Head of caudate nucleus (tissue), 42 donors: ENCODE measurements at regions not wholly inside any gene's neighbourhood (a gene's known extent, or its start where the extent isn't known, plus 50 kb on each side); places are given as distances from the start of the nearest gene placed in this dataset.
"Not testable (repeated sequence)": the region's sequence is repeated elsewhere in the genome, so short reads cannot be mapped to it uniquely, and the experiment has no call there.

Experiments
- DNase-seq, 42 donors: peaks; one replicate each; pipeline versions ENCODE4 v3.0.0 to v3.0.0-alpha.2; 2020 to 2021; ENCODE audit warnings: mixed read lengths in 7 of 42
- intact Hi-C: fragments of 100-400 bp; cut with DNase I; formaldehyde crosslinking; loops from one replicate; pipeline ENCODE4 v1.15.0; 2022

DNA sequence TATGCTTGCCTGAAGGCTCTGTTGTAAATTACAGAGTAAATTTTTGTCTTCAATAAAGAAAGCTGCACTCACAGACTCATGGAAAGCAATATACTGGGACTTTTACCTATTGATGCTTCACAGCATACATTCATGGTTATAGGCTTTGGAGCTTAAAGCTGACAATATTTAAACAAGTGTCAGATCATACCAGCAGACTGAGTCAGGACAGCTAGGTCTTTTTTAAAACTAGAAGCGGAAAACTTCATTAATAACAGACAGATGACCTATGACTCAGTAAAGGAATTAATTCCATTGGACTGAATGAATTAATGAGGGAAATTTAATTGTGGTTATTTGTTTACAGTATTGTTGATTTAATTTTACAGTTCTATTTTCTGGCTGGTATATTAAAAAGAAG, 165.8 kb upstream of the DGKB start:
- DNase-seq: no peak
- intact Hi-C loops: no loop called here

- intact Hi-C loops: no loop called here
- DNase-seq: no peak
Observed at GRCh38 chr7:15057272-15057671, 154.7 kb upstream of the DGKB start.

GRCh38 chr7:15054304-15054703, 151.8 kb upstream of the DGKB start:
- DNase-seq, intact Hi-C loops: not testable (repeated sequence)

- intact Hi-C loops: no loop called here
- DNase-seq: no peak
Observed at GRCh38 chr7:15049157-15049556, 146.6 kb upstream of the DGKB start.

GRCh38 chr7:15046861-15047260, 144.3 kb upstream of the DGKB start:
- DNase-seq: peak in 24 of 42 donors; percentile 3 to 69 (median 21)
- intact Hi-C loops: no loop called here

DNA sequence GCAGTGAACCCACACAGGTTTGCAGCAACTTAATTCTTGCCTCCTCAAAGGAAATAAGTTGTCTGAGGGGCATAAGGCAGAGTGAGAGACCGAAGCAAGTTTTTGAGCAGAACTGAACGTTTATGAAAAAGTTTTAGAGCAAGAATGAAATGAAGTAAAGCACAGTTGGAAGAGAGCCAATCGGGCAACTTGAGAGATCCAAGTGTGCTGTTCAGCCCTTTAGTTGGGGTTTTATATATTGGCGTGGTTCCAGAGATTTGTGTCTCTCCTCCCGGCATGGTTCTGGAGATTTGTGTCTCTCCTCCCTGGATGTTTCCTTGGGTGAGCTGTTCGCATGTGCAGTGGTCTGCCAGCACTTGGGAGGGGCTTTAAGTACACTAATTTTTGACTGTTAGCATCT, 141.4 kb upstream of the DGKB start:
- intact Hi-C loops: no loop called here
- DNase-seq: no peak

- intact Hi-C loops: no loop called here
- DNase-seq: no peak
Observed at GRCh38 chr7:15042285-15043065, 139.9 kb upstream of the DGKB start.

GRCh38 chr7:15041226-15041625, 138.7 kb upstream of the DGKB start:
- DNase-seq: no peak
- intact Hi-C loops: no loop called here

DNA sequence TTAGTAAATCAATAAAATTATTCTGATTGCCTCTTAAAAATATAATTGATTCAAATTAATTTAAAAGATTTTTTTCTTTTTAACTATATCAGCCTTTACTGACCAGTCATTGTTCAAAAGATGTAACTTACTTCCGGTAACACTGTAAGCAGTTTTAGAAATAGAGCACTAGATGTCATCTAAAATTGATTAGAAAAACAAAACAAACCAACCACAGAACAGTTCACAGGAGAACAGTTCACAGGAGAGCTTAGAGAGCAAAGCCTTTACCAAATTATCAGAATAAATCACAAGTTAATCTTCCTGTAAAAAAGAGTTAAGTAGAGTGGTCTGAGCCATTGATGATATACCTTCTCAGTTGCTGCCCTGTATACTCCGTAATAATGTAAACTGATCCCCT, 133.3 kb upstream of the DGKB start:
- no peak for DNase-seq
- intact Hi-C loops: no loop called here

- intact Hi-C loops: no loop called here
- DNase-seq: no peak
Observed at GRCh38 chr7:15033039-15033438, 130.5 kb upstream of the DGKB start.

- intact Hi-C loops: loop anchor here (10.0 kb wide), 1 partner anchor 304 kb away; no protein-coding TSS in a partner anchor
- peak in 1 of 42 donors; percentile 7 for DNase-seq
Observed at GRCh38 chr7:15018981-15019380, 116.4 kb upstream of the DGKB start.

DNA sequence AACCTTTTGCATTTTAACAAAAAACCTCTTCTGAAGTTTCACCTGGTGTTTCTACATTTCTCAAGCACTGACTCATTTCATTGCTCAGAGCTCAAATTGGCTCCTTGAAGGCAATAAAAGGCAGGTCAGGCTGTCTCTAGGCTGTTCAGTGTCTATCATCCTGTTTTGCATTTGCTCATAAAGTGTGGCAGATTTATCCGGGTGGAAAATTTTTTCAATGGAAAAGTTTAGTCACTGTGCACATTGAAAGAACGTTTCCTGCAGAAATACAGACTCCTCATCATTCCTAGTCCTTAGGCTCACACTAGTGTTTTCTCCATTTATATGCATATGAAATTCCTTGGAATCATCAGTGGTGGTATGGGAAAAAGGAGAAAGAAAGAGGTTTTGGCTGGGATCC, 114.2 kb upstream of the DGKB start:
- intact Hi-C loops: loop anchor here (10.0 kb wide), 1 partner anchor 302 kb away; no protein-coding TSS in a partner anchor

DNA sequence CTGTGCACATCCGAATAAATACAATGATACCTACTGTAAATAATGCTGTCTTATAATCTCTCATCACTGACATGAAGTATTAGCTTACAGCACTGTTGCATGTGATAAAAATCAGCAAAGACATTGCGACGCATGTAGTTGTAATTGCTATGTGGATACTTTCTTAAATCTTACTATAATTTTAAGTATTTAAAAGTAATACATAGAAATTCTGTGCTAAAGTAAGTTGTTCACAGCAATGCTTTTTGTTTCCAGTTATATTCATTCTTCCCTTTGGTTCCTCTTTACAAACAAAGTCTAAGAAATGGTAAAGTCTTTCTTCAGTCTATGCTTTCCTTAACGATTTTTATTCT, 113.7 kb upstream of the DGKB start:
- DNase-seq: no peak
- intact Hi-C loops: loop anchor here (10.0 kb wide), 1 partner anchor 301 kb away; no protein-coding TSS in a partner anchor

More for the DNA sequence above, 114.2 kb upstream of the DGKB start:
- peak in 18 of 42 donors; percentile 7 to 71 (median 29) for DNase-seq

- intact Hi-C loops: loop anchor here (10.0 kb wide), 1 partner anchor 301 kb away; no protein-coding TSS in a partner anchor
- peak in 41 of 42 donors; percentile 23 to 91 (median 65) for DNase-seq
Observed at GRCh38 chr7:15015545-15016314, 113.2 kb upstream of the DGKB start.

- intact Hi-C loops: loop anchor here (10.0 kb wide), 1 partner anchor 297 kb away; no protein-coding TSS in a partner anchor
- no peak for DNase-seq
Observed at GRCh38 chr7:15012135-15012534, 109.6 kb upstream of the DGKB start.

DNA sequence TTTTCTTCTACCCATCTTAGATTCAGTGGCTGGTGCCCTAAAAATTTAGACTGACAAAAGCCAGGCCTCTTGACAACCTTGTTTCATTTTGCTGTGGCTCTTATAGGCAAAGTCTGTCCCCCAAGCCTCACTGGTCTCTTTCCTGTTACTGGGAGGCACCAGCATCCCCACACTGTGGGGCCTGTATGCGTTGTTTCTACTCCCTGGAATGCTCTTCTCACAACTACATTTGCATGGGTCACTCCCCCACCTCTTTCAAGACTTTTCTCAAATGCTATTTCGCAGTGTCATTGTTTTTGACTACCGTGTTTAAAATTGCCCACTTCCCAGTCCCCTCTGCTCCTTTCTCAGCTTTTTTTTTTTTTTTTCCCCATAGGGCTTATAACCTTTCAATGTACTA, 108.7 kb upstream of the DGKB start:
- DNase-seq: no peak
- intact Hi-C loops: loop anchor here (10.0 kb wide), 1 partner anchor 296 kb away; no protein-coding TSS in a partner anchor

GRCh38 chr7:15007507-15007906, 105.0 kb upstream of the DGKB start:
- intact Hi-C loops: no loop called here
- DNase-seq: no peak

- intact Hi-C loops: no loop called here
- no peak for DNase-seq
Observed at GRCh38 chr7:15005672-15006071, 103.1 kb upstream of the DGKB start.

DNA sequence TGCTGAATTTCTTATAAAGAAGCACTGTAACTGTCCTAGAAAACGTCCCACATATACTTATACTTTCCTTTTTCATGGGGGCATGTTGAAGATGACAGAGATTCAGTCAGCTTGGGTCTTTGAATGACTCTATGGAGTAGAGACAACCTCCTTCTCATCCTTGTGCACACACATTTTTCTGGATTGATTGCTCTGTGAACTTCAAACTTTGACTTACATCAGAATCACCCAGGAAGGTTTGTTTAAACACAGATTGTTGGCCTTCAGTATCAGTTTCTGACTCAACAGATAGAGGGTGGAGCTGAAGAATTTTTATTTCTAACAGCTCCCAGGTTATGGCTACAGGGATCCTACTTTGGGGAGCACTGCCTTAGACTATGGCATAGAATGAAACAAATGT, 97.6 kb upstream of the DGKB start:
- DNase-seq: no peak
- intact Hi-C loops: no loop called here

GRCh38 chr7:14999331-14999730, 96.8 kb upstream of the DGKB start:
- DNase-seq: no peak
- intact Hi-C loops: no loop called here
